ENCODE measurements at regions not wholly inside any gene's neighbourhood (a gene's known extent, or its start where the extent isn't known, plus 50 kb on each side); places are given as distances from the start of the nearest gene placed in this dataset.
A peak's percentile ranks its signal among the peaks of the same experiment; 100 is the strongest.

DNA sequence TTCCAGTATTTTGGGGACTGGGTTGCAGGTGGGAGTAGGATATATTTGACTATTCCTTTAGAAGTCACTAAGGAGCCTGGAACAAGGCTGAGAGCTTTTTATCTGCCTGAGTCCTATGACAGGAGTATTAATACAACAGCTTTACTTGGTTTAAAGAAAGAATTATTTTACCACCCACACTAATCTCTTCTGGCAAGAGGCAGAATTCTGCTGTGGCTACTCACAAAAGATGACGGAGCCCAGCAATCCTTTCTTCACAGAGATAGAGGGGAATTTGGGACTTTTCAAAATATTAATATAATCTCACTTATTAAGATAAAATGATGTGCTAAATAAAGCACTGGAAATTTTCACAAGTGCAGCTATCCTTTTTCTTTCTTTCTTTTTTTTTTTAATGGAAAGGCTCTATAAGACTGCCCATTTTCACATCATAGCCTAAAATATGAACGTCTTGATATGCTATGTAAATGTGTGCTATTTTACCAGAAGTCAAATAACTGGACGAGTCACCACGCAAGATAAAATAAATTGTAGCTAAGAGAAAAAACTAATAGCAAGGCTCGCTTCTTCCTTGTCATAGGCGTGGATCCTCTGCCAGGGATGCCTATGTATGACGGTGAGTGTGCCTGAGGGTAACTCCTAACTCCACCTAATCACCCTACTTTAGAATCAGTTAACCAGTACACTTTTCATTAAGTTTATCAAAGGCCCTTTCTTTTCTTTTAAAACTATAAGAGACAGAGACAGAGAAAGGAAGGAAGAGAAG lies 76.3 kb downstream of the ZNF608 start:
- intact Hi-C loops (cut with DNase I; ENCODE audit: low total_unique reads), result no loop called here
- Histone ChIP-seq H3K27ac (no peak overlapping the region), H3K36me3 (no peaks in the 10 kb centered on the region), H3K4me1 (peaks cover 48 to 56% of the 10 kb centered on the region in 2 donors), H3K27me3 (no peaks in the 10 kb centered on the region), H3K4me3 (no peak overlapping the region), H3K9me3 (no peaks in the 10 kb centered on the region)
- no peak for DNase-seq
- in situ Hi-C loops (cut with MboI; ENCODE audit: low sequenced_read_pairs in 4 of 4), result loop anchor here in 1 of 4 donors (10.0 kb wide), 1 partner anchor 65 kb away; no protein-coding TSS in a partner anchor
- TF ChIP-seq POLR2A (IDR thresholded peaks at IDR 0.05), result no peak
- TF ChIP-seq, protein P1, sequence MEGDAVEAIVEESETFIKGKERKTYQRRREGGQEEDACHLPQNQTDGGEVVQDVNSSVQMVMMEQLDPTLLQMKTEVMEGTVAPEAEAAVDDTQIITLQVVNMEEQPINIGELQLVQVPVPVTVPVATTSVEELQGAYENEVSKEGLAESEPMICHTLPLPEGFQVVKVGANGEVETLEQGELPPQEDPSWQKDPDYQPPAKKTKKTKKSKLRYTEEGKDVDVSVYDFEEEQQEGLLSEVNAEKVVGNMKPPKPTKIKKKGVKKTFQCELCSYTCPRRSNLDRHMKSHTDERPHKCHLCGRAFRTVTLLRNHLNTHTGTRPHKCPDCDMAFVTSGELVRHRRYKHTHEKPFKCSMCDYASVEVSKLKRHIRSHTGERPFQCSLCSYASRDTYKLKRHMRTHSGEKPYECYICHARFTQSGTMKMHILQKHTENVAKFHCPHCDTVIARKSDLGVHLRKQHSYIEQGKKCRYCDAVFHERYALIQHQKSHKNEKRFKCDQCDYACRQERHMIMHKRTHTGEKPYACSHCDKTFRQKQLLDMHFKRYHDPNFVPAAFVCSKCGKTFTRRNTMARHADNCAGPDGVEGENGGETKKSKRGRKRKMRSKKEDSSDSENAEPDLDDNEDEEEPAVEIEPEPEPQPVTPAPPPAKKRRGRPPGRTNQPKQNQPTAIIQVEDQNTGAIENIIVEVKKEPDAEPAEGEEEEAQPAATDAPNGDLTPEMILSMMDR (IDR thresholded peaks at IDR 0.05 in 4 of 5, conservative IDR thresholded peaks at IDR 0.05 in 1 of 5), result no peak
- no peak for ATAC-seq

DNA sequence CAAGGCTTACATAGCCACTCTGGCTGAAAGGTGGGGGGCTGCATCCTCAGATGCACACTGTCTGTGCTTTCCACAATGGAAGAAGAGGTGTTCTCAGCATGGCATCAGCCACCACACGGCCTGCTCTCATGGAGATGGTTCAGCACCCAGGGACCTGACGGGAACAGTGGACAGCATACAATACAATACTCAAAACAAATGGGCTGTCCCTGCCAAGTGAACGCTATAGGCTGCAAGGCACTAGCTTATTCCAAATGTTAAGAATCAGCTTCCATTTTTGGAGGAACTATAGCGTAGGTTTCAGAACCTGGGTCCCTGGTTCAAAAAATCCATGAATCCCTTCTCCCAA lies 77.2 kb downstream of the ZNF608 start:
- intact Hi-C loops (cut with DNase I; ENCODE audit: low total_unique reads), result no loop called here
- DNase-seq, result no peak
- Histone ChIP-seq H3K36me3 (no peaks in the 10 kb centered on the region), H3K4me3 (no peak overlapping the region), H3K9me3 (no peaks in the 10 kb centered on the region), H3K27me3 (no peaks in the 10 kb centered on the region), H3K4me1 (peaks cover 56 to 57% of the 10 kb centered on the region in 2 donors), H3K27ac (no peak overlapping the region)
- TF ChIP-seq, protein P1 (IDR thresholded peaks at IDR 0.05 in 4 of 5, conservative IDR thresholded peaks at IDR 0.05 in 1 of 5), result no peak
- TF ChIP-seq POLR2A (IDR thresholded peaks at IDR 0.05), result no peak
- in situ Hi-C loops (cut with MboI; ENCODE audit: low sequenced_read_pairs in 4 of 4), result loop anchor here in 1 of 4 donors (10.0 kb wide), 1 partner anchor 66 kb away; no protein-coding TSS in a partner anchor
- ATAC-seq, result no peak

DNA sequence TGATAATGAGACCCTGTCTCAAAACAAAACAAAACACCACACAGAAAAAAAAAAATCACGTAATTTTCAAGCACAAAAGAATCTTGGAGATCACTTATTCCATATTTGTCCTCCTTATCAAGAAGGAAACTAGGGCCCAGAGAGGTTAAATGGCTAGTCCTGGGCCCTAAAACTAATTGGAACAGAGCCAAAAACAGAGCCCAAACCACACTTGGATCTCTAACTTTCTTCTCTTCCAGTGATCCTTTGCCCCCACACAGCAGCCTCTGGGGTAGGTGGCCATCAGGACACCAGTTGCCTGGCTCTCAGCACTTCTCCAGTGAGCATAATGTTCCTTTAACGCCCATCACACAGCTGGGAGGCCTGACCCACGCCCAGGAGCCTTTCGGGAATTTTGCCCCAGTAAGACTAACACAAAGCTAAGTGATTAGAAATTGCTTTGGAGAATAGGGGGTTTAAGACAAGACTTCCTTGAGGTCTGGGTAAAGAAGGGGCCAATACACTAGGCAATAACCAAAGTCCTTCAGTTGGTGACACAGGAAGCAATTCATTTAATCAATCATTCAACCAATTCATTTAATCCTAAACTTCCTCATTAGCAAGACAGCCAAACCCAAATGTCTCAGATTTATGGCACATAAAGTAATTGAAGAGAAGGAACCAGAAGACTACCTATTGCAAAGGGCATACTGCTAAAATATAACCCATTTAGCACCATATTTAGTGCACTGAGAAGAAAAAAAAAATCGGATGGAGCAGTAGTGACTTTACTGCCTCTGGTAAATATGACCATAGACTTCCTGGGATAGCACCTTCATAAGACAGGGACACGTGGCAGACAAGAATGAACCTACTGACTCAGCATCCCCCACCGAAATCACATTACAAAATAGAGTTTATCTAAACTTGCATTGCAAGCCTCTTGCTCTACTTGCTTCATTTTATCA lies 77.8 kb downstream of the ZNF608 start:
- Histone ChIP-seq H3K27me3 (no peaks in the 10 kb centered on the region), H3K36me3 (no peaks in the 10 kb centered on the region), H3K27ac (no peak overlapping the region), H3K9me3 (no peaks in the 10 kb centered on the region), H3K4me1 (peaks cover 56 to 60% of the 10 kb centered on the region in 2 donors), H3K4me3 (no peak overlapping the region)
- ATAC-seq, result no peak
- no peak for TF ChIP-seq POLR2A (IDR thresholded peaks at IDR 0.05)
- TF ChIP-seq, protein P1 (IDR thresholded peaks at IDR 0.05 in 4 of 5, conservative IDR thresholded peaks at IDR 0.05 in 1 of 5), result no peak
- DNase-seq, result no peak
- intact Hi-C loops (cut with DNase I; ENCODE audit: low total_unique reads), result no loop called here
- in situ Hi-C loops (cut with MboI; ENCODE audit: low sequenced_read_pairs in 4 of 4), result loop anchor here in 1 of 4 donors (10.0 kb wide), 1 partner anchor 66 kb away; no protein-coding TSS in a partner anchor

DNA sequence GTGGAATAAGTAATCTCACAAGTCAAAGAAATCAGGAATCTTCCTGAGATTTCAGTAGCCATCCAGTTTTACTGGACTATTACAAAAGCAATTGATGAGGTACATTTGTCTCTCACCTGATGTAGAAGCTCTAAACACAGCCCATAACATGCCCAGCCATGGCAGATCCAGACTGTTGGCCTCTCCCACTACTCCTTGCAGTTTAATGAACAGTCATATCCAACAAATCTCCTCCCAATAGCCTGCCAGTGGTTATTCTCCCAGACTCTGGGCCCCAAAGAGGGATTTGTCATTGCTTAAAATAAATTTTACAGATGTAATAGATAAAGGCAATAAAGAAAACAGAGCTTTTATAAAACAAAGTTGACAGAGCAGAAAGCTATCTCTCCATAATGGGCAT lies 80.8 kb downstream of the ZNF608 start:
- DNase-seq (no peak), ATAC-seq (no peak)
- H3K27me3 ChIP-seq, result no peaks in the 10 kb centered on the region
- peak overlapping the region in 2 of 4 donors; percentile 36 to 43 for H3K27ac ChIP-seq
- TF ChIP-seq, protein P1 (IDR thresholded peaks at IDR 0.05 in 4 of 5, conservative IDR thresholded peaks at IDR 0.05 in 1 of 5), result no peak
- no peak for TF ChIP-seq POLR2A (IDR thresholded peaks at IDR 0.05)
- no peaks in the 10 kb centered on the region for H3K9me3 ChIP-seq
- no peak overlapping the region for H3K4me3 ChIP-seq
- in situ Hi-C loops (cut with MboI; ENCODE audit: low sequenced_read_pairs in 4 of 4), result loop anchor here in 1 of 4 donors (10.0 kb wide), 1 partner anchor 69 kb away; no protein-coding TSS in a partner anchor
- no peaks in the 10 kb centered on the region for H3K36me3 ChIP-seq
- intact Hi-C loops (cut with DNase I; ENCODE audit: low total_unique reads), result no loop called here
- H3K4me1 ChIP-seq, result peaks cover 64 to 65% of the 10 kb centered on the region in 2 donors

All from gastrocnemius medialis (tissue), 4 donors.